H9 (cell line): ENCODE measurements at regions not wholly inside any gene's neighbourhood (a gene's known extent, or its start where the extent isn't known, plus 50 kb on each side); places are given as distances from the start of the nearest gene placed in this dataset.

Experiments
- DNase-seq: peaks from one replicate; pipeline ENCODE4 v3.0.0-alpha.2; 2017
- H2AFZ ChIP-seq: one replicate; pipeline ENCODE4 v1.6.1; 2013; ENCODE audit warnings: mild to moderate bottlenecking, low read length, control low read depth, moderate library complexity
- H2AK5ac ChIP-seq: 2 replicates; pipeline ENCODE4 v1.6.1; 2013; ENCODE audit warnings: low read length, control low read depth, mixed read lengths; ENCODE audit not compliant: insufficient read length
- H2BK120ac ChIP-seq: one replicate; pipeline ENCODE4 v1.6.1; 2013; ENCODE audit warnings: low read depth, mild to moderate bottlenecking, low read length, control low read depth, inconsistent platforms; ENCODE audit not compliant: poor library complexity, severe bottlenecking
- H2BK12ac ChIP-seq: 2 replicates; pipeline ENCODE4 v1.6.1; 2013; ENCODE audit warnings: low read length, control low read depth, mixed read lengths, low read depth; ENCODE audit not compliant: insufficient read length
- H2BK15ac ChIP-seq: 2 replicates; pipeline ENCODE4 v1.6.1; 2013; ENCODE audit warnings: low read depth, low read length, control low read depth
- H2BK20ac ChIP-seq: one replicate; pipeline ENCODE4 v1.6.1; 2013; ENCODE audit warnings: low read depth, mild to moderate bottlenecking, low read length, control low read depth, inconsistent platforms; ENCODE audit not compliant: poor library complexity, severe bottlenecking
- H2BK5ac ChIP-seq: 2 replicates; pipeline ENCODE4 v1.6.1; 2013; ENCODE audit warnings: low read length, control low read depth, mixed read lengths; ENCODE audit not compliant: insufficient read length
- H3K14ac ChIP-seq: 2 replicates; pipeline ENCODE4 v1.6.1; 2013; ENCODE audit warnings: low read length, control low read depth; ENCODE audit not compliant: insufficient read depth
- H3K18ac ChIP-seq: 2 replicates; pipeline ENCODE4 v1.6.1; 2013; ENCODE audit warnings: low read depth, mild to moderate bottlenecking, mixed read lengths, low read length, control low read depth; ENCODE audit not compliant: insufficient read length
- H3K23ac ChIP-seq: 2 replicates; pipeline ENCODE4 v1.6.1; 2013; ENCODE audit warnings: low read length, control low read depth, mixed read lengths, low read depth; ENCODE audit not compliant: insufficient read length
- H3K23me2 ChIP-seq: 2 replicates; pipeline ENCODE4 v1.6.1; 2013; ENCODE audit warnings: low read depth, mild to moderate bottlenecking, mixed read lengths, low read length, control low read depth; ENCODE audit not compliant: insufficient read length, poor library complexity, severe bottlenecking
- H3K27ac ChIP-seq: 2 replicates; pipeline ENCODE4 v1.5.1; 2013; ENCODE audit warnings: low read length, control low read depth, mixed read lengths, low read depth; ENCODE audit not compliant: insufficient read length
- H3K27me3 ChIP-seq: 2 replicates; pipeline ENCODE4 v1.6.1; 2013; ENCODE audit warnings: low read length, control low read depth, inconsistent platforms; ENCODE audit not compliant: insufficient read depth
- H3K4ac ChIP-seq: 2 replicates; pipeline ENCODE4 v1.6.1; 2013; ENCODE audit warnings: low read depth, mild to moderate bottlenecking, control low read depth, inconsistent platforms, low read length, moderate library complexity
- H3K4me1 ChIP-seq: 2 replicates; pipeline ENCODE4 v1.6.1; 2013; ENCODE audit warnings: low read length, control low read depth, inconsistent platforms; ENCODE audit not compliant: insufficient read depth
- H3K4me2 ChIP-seq: 2 replicates; pipeline ENCODE4 v1.6.1; 2013; ENCODE audit warnings: low read length, control low read depth, mixed read lengths; ENCODE audit not compliant: insufficient read length, insufficient read depth
- H3K56ac ChIP-seq: 2 replicates; pipeline ENCODE4 v1.6.1; 2013; ENCODE audit warnings: low read depth, mild to moderate bottlenecking, mixed read lengths, low read length, control low read depth; ENCODE audit not compliant: insufficient read length
- H3K79me1 ChIP-seq: 2 replicates; pipeline ENCODE4 v1.6.1; 2013; ENCODE audit warnings: low read depth, mild to moderate bottlenecking, moderate library complexity, low read length, control low read depth, inconsistent platforms; ENCODE audit not compliant: insufficient read depth, poor library complexity, severe bottlenecking
- H3K79me2 ChIP-seq: 2 replicates; pipeline ENCODE4 v1.6.1; 2013; ENCODE audit warnings: low read length, control low read depth, inconsistent platforms; ENCODE audit not compliant: insufficient read depth
- H3K9ac ChIP-seq: 2 replicates; pipeline ENCODE4 v1.6.1; 2013; ENCODE audit warnings: low read length, control low read depth, mixed read lengths; ENCODE audit not compliant: insufficient read length; ENCODE audit errors: extremely low read depth
- H3K9me3 ChIP-seq: one replicate; pipeline ENCODE4 v1.6.1; 2013; ENCODE audit warnings: low read depth, low read length, inconsistent platforms; ENCODE audit not compliant: control insufficient read depth
- H3T11ph ChIP-seq: one replicate; pipeline ENCODE4 v1.6.1; 2013; ENCODE audit warnings: mild to moderate bottlenecking, low read length, control low read depth, inconsistent platforms
- H4K20me1 ChIP-seq: one replicate; pipeline ENCODE4 v1.6.1; 2013; ENCODE audit not compliant: control insufficient read depth, insufficient read length, insufficient read depth
- H4K5ac ChIP-seq: 2 replicates; pipeline ENCODE4 v1.6.1; 2013; ENCODE audit warnings: low read depth, mild to moderate bottlenecking, mixed read lengths, low read length, control low read depth; ENCODE audit not compliant: insufficient read length
- H4K8ac ChIP-seq: replicated peaks from 2 replicates; pipeline ENCODE4 v1.6.1; 2013; ENCODE audit warnings: low read length, control low read depth, mixed read lengths, low read depth; ENCODE audit not compliant: insufficient read length
- H4K91ac ChIP-seq: 2 replicates; pipeline ENCODE4 v1.6.1; 2013; ENCODE audit warnings: low read depth, mild to moderate bottlenecking, moderate library complexity, mixed read lengths, low read length, control low read depth; ENCODE audit not compliant: insufficient read length
- H3K27ac Mint-ChIP-seq, 3 experiments: 2 replicates in 2 of 3; 3 replicates in 1 of 3; pipeline ENCODE4 v1.8.0; 2020 to 2021; ENCODE audit warnings: mixed read lengths in 3 of 3, mild to moderate bottlenecking in 1 of 3, moderate library complexity in 1 of 3
- H3K27me3 Mint-ChIP-seq: 2 replicates; pipeline ENCODE4 v1.8.0; 2021; ENCODE audit warnings: low read depth, mild to moderate bottlenecking, moderate library complexity, mixed read lengths
- H3K36me3 Mint-ChIP-seq, 3 experiments: 2 replicates in 2 of 3; 3 replicates in 1 of 3; pipeline ENCODE4 v1.8.0; 2020 to 2021; ENCODE audit warnings: low read depth in 3 of 3, mixed read lengths in 3 of 3; ENCODE audit not compliant: insufficient read depth in 1 of 3
- H3K4me1 Mint-ChIP-seq, 2 experiments: 2 replicates each; pipeline ENCODE4 v1.8.0; 2020; ENCODE audit warnings: mixed read lengths in 2 of 2
- H3K4me3 Mint-ChIP-seq, 2 experiments: 2 replicates in 1 of 2; 3 replicates in 1 of 2; pipeline ENCODE4 v1.8.0; 2020 to 2021; ENCODE audit warnings: mild to moderate bottlenecking in 2 of 2, mixed read lengths in 2 of 2, moderate library complexity in 1 of 2
- H3K9me3 Mint-ChIP-seq, 2 experiments: 2 replicates in 1 of 2; 3 replicates in 1 of 2; pipeline ENCODE4 v1.8.0; 2020; ENCODE audit warnings: mild to moderate bottlenecking in 2 of 2, mixed read lengths in 2 of 2, moderate library complexity in 1 of 2
- CTCF ChIP-seq: fragments of 200-600 bp; sonication (generic); conservative IDR thresholded peaks from 3 replicates; pipeline ENCODE4 v1.8.0; 2021; ENCODE audit warnings: antibody characterized with exemption, mild to moderate bottlenecking
- WGBS: extraction: QIAGEN DNeasy Blood & Tissue Kit; methylation state at CpG from one replicate; pipeline ENCODE4 v1.1.7; 2013; ENCODE audit warnings: missing lambda C conversion rate, low lambda C conversion rate, mixed read lengths; ENCODE audit not compliant: insufficient read length; ENCODE audit errors: extremely low coverage; 5-methylcytosine and 5-hydroxymethylcytosine counted together

GRCh38 chr10:64601298-64601697, 1080.1 kb downstream of the REEP3 start:
- Histone ChIP-seq H3K79me2 (no peaks in the 10 kb centered on the region), H4K91ac (no peak overlapping the region), H3K79me1 (no peaks in the 10 kb centered on the region), H3K9ac (no peak overlapping the region), H2BK20ac (no peak overlapping the region), H3K9me3 (no peaks in the 10 kb centered on the region), H3T11ph (no peak overlapping the region), H4K20me1 (no peaks in the 10 kb centered on the region), H2AK5ac (no peak overlapping the region), H3K27ac (no peak overlapping the region), H3K4me2 (no peak overlapping the region), H4K8ac (no peak overlapping the region), H3K4ac (no peak overlapping the region), H2BK120ac (no peak overlapping the region), H3K18ac (no peak overlapping the region), H3K27me3 (no peaks in the 10 kb centered on the region), H2BK15ac (no peak overlapping the region), H3K4me1 (no peaks in the 10 kb centered on the region), H3K14ac (no peak overlapping the region), H2BK12ac (no peak overlapping the region), H2BK5ac (no peak overlapping the region), H2AFZ (no peak overlapping the region), H3K23ac (no peak overlapping the region), H4K5ac (no peak overlapping the region), H3K23me2 (no peaks in the 10 kb centered on the region), H3K56ac (no peak overlapping the region)
- Mint-ChIP-seq H3K4me3 (no peak overlapping the region), H3K9me3 (no peaks in the 10 kb centered on the region), H3K36me3 (no peaks in the 10 kb centered on the region), H3K27me3 (no peaks in the 10 kb centered on the region), H3K4me1 (no peaks in the 10 kb centered on the region), H3K27ac (no peak overlapping the region)
- DNase-seq = no peak
- TF ChIP-seq CTCF = no peak
- WGBS = no CpG with 5 or more reads among the region's 3 CpGs
